GM19025 (cell line): ENCODE measurements at regions not wholly inside any gene's neighbourhood (a gene's known extent, or its start where the extent isn't known, plus 50 kb on each side); places are given as distances from the start of the nearest gene placed in this dataset.
"Not testable (repeated sequence)": the region's sequence is repeated elsewhere in the genome, so short reads cannot be mapped to it uniquely, and the experiment has no call there.

ENCODE experiments used
- ATAC-seq: cut with Tn5 transposase; IDR thresholded peaks from one replicate; pipeline ENCODE4 v1.9.1; 2021; ENCODE audit warnings: mild to moderate bottlenecking, low read depth, moderate library complexity; ENCODE audit not compliant: unreplicated experiment

DNA sequence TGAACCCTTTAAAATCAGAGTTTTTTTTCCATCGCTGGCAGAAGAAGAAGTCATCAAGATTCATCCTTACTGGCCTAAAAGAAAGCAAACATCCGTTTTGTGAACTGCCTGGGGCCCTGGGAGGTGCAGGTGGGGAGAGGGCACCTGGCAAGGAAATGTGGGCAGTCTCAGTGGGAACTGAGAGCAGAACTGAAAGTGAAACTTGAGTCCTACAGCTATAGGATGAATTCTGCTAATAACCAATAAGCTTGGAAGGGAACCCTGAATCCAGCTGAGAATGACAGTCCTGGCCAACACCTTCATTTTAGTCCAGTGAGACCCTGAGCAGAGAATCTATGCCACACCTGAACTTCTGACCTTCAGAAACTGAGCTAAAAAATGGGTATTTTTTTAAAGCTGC lies 130.1 kb upstream of the ASCC3 start:
- ATAC-seq: peak; percentile 93

DNA sequence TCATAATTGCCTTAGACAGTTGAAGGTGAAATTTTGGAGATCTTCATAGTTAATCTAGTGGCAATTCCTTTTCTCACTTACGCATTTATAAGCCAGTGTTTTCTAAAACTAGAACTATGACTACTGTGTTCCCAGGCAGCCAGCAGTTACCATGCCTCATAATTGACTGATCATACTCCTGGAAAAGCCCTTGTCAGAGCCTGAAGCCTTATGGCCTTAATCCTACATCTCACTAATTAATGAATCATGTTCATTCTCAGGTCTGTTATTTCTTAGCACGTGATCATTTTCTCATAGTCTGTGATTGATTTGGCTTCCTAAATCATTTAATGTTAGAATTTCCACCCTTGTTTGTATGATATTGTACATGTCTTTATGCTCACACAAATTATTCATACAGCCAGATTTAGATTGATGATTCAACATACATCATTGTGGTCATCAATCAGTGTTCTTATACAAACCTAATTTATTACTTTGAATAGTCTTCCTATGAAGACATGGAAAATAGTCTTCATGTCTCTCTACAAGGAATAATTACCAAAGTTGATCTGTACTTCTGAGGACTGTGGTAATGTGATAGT lies 132.6 kb upstream of the ASCC3 start:
- ATAC-seq: no peak

DNA sequence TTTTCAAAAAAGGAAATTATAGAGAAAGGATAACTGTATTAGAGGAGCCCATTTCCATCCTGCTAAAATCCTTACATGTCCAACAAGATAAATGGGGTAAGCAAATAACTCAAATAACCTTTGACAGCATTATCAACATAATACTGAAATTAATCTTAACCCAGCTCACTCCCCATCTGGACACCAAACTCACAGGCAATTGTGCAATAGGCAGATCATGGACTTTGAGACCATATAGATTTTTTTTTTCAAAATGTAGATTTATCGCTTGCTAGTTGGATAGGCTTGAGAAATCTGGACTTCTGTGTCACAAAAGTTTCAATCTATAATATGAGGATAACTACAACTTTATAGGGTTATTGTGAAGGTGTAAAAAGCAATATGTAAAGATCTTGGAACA lies 134.4 kb upstream of the ASCC3 start:
- no peak for ATAC-seq

- no peak for ATAC-seq
These were observed 135.0 kb upstream of the ASCC3 start for GRCh38 chr6:101016163-101016562.

- no peak for ATAC-seq
These were observed 137.0 kb upstream of the ASCC3 start for GRCh38 chr6:101018157-101018556.

GRCh38 chr6:101021504-101021903 lies 140.4 kb upstream of the ASCC3 start:
- no peak for ATAC-seq

DNA sequence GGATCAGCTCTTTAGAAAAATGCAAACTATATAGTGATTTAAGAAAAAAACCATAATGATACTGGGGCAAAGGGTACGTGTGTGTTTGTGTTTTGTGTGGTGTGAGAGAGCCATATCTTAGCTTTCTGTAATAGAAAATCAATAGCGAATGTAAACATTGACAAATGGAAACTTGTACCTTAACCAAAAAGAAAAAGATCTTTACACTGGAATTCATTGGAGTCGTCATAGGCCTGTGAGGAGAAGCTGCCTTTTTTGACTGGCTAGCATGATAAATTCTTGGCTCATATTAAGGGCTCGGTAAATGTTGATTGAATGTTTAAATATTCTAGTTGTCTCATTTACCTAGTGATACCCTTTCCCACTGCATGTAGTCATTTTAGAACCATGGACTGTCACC lies 161.8 kb upstream of the ASCC3 start:
- no peak for ATAC-seq

GRCh38 chr6:101058296-101058695 lies 177.2 kb upstream of the ASCC3 start:
- no peak for ATAC-seq

- no peak for ATAC-seq
These were observed 185.4 kb upstream of the ASCC3 start for GRCh38 chr6:101066481-101066880.

DNA sequence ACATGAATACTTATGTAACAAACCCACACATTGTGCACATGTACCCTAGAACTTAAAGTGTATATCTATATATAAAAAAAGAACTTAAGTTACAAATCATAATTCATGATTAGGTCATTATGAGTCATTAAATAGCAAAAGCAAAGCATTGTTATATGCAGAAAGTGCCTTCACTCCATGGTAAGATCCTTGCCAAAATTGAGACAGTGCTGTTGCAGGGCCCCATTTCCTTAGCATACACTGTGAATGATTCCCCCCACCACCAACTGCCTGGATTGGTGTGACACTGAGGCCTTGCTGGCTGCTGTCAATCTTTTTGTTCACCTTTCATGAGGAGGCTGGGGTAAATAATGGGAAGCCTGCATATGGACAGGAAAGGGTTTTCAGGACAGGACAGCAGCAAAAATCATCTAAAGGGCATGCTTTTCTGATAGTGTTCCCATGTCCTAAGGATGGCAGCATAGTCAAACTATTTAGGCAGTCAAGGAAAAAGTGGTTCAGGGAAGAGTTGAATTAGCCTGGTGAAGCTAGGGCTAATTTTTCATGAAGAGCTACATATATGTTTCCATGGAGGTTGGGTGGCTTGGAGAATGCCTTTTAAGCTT lies 188.2 kb upstream of the ASCC3 start:
- no peak for ATAC-seq

DNA sequence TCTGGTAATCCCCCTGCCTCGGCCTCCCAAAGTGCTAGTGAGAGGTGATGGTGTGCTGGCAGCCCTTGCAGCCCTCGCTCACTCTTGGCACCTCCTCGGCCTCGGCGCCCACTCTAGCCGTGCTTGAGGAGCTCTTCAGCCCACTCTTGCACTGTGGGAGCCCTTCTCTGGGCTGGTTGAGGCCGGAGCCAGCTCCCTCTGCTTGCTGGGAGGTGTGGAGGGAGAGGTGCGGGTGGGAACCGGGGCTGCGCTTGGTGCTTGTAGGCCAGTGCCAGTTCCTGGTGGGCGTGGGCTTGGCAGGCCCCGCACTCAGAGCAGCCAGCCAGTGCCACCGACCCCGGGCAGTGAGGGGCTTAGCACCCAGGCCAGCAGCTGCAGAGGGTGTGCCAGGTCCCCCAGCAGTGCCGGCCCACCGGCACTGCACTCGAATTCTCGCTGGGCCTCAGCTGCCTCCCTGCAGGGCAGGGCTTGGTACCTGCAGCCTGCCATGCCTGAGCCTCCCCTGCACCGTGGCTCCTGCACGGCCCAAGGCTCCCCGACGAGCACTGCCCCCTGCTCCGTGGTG lies 189.0 kb upstream of the ASCC3 start:
- no peak for ATAC-seq

DNA sequence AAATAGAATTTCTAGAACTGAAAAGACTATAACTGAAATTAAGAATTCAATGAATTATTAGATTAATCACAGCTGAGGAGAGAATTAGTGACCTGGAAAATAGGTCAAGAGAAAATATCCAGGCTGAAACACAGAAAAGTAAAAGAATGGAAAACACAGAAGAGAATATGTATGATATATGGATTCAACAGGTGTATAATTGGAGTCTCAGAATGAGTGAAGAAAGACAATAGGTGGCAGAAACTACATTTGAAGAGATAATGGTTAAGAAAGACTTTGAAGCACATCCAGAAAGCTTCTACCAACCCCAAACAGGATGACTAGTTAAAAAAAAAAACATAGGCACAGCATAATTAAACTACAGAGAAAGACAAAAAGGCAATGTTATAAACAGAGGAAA lies 196.2 kb upstream of the ASCC3 start:
- ATAC-seq: no peak

DNA sequence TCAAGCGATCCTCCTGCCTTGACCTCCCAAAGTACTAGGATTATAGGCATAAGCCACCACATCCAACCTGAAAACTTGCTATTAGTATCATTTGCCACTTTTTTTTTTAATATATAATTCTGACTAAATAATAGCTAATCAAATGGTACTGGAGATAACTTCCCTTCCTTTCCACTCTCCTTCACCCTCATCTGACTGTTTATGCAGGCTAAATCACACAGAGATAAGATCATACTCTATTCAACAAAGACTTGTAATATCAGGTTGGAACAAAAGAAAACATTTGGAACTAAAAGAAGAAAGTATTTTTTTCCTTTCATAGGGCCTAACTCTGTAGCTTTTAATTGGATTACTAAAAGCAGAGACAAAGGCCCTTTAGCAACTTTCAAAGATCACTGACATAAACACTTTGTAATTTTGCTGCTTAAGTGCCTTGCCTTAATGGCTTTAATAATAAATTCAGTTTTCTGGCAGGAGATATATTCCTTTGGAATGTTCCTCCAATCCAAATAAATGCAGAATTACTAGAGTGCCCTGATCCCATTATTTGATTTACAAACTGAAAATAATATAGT lies 198.7 kb upstream of the ASCC3 start:
- ATAC-seq: no peak

- ATAC-seq: no peak
These were observed 199.5 kb upstream of the ASCC3 start for GRCh38 chr6:101080597-101080996.

GRCh38 chr6:101083533-101084175 lies 202.5 kb upstream of the ASCC3 start:
- no peak for ATAC-seq

DNA sequence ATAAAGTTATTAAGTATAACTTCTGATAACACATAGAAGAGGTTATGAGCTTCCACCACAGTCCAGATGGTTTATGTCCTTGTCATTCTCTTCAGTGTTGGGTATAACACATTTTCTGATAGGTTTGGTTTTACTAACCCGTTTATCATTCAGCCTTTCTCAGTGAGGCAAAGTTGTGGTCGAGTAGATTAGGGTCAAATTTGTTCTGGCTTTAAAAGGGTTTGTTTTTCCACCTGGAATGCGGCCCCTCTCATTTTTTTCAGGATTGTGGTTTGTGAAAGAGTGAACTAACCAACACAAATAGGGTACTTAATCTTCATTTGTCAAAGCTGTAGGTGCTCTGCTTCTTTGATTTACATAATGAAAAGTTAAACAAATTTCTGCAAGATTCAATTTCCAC lies 204.2 kb upstream of the ASCC3 start:
- ATAC-seq: no peak

DNA sequence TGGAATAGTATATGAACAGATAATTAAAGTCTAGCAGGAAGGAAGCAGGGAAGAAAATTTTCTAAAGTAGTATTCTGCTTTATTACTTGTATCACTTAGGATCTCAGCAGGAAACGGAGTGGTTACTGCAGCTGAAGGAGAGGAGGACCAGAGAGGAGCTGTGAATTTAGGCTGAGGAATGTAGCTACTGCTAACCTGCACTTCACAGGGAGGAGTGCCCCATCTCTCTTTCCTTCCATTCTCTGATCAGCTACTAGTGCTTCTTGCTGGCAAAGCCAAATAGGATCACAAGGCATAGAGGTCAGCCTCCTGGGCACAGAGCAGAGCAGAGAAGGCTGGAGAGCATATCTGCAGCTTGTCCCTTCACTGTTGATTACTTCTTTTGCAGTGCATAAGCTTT lies 205.3 kb upstream of the ASCC3 start:
- no peak for ATAC-seq

DNA sequence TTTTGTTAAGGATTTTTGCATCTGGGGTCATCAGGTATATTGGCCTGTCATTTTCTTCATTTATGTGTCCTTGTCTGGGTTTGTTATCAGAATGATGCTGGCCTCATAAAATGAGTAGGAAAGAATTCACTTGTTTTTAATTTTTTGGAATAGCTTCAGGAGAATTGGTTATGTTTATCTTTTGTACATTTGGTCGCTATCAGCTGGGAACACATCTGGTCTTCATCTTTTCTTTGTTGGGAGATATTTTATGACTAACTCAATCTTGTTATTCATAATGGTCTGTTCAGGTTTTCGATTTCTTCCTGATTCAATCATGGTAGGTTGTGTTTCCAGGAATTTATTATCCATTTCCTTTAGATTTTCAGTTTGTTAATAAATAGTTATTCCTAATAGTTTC lies 207.5 kb upstream of the ASCC3 start:
- ATAC-seq: no peak

DNA sequence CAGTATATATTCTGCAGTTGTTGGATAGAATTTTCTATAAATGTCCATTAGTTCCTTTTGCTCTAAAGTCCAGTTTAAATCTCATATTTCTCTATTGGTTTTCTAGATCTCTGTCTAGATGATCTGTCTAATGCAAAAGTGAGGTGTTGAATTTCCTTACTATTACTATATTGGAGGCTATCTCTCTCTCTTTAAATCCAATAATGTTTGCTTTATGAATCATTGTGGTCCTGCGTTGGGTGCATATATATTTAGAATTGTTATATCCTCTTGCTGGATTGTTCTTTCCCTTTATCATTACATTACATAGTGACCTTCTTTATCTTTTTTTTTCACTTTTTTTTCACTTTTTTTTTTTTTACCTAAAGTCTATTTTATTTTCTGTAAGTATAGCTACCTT lies 208.5 kb upstream of the ASCC3 start:
- ATAC-seq: no peak

DNA sequence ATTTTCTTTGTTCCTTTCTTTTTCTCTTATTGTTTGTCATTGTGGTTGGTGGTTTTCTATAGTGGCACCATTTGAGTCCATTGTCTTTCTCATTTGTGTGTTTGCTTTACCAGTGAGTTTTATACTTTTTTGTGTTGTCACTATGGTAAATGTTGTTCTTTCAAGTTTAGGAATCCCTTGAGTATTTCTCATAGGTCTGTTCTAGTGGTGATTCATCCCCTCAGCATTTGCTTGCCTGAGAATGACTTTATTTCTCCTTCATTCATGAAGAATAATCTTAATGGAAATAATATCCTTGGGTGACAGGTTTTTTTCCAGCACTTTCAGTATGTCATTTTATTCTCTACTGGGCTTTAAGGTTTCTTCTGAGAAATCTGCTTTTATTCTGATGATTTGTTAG lies 209.2 kb upstream of the ASCC3 start:
- no peak for ATAC-seq

DNA sequence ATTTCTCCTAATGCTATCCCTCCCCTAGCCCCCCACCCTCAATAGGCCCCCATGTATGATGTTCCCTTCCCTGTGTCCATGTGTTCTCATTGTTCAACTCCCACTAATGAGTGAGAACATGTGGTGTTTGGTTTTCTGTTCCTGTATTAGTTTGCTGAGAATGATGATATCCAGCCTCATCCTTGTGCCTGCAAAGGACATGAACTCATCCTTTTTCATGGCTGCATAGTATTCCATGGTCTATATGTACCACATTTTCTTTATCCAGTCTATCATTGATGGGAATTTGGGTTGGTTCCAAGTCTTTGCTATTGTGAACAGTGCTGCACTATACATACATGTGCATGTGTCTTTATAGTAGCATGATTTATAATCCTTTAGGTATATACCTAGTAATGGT lies 217.5 kb upstream of the ASCC3 start:
- not testable (repeated sequence) for ATAC-seq

DNA sequence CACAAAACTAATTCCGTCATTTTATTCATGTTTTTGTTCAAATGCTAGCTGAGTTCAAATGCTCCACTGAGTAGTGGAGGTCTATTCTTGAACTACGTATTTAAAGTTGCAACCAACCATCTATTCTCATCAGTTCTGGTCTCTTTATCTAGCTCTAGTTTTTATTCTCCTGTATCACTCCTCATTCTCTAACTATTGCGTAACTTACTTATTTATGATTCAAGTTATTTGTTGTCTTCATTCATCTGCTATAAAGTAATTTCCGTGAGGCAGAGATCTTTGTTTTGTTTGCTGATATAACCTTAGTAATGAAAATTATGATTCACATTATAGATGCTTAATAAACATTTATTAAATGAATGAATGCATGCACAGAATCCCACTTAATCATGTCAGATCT lies 221.6 kb upstream of the ASCC3 start:
- ATAC-seq: no peak
